NCI-H526 treated with DMSO at 0.1 percent for 48 hours (cell line): ENCODE measurements at regions not wholly inside any gene's neighbourhood (a gene's known extent, or its start where the extent isn't known, plus 50 kb on each side); places are given as distances from the start of the nearest gene placed in this dataset.
"Not testable (repeated sequence)": the region's sequence is repeated elsewhere in the genome, so short reads cannot be mapped to it uniquely, and the experiment has no call there.

ENCODE experiments used
- DNase-seq: peaks from one replicate; lab custom pipeline; 2025; lab: John Stamatoyannopoulos, UW

GRCh38 chr6:21772477-21772876 is 178.9 kb downstream of the SOX4 start:
- DNase-seq = no peak

- DNase-seq = no peak
Measured at GRCh38 chr6:21772884-21773575, 179.5 kb downstream of the SOX4 start.

- DNase-seq = no peak
Measured at GRCh38 chr6:21773576-21773968, 180.0 kb downstream of the SOX4 start.

GRCh38 chr6:21777846-21778245 is 184.3 kb downstream of the SOX4 start:
- no peak for DNase-seq

GRCh38 chr6:21780141-21780540 is 186.6 kb downstream of the SOX4 start:
- no peak for DNase-seq

- DNase-seq = no peak
Measured at GRCh38 chr6:21780679-21781078, 187.1 kb downstream of the SOX4 start.

GRCh38 chr6:21781128-21781527 is 187.6 kb downstream of the SOX4 start:
- no peak for DNase-seq

GRCh38 chr6:21785164-21785563 is 191.6 kb downstream of the SOX4 start:
- no peak for DNase-seq

GRCh38 chr6:21791056-21791455 is 197.5 kb downstream of the SOX4 start:
- DNase-seq = no peak

- DNase-seq = no peak
Measured at GRCh38 chr6:21791581-21791980, 198.0 kb downstream of the SOX4 start.

- DNase-seq = no peak
Measured at GRCh38 chr6:21792177-21792576, 198.6 kb downstream of the SOX4 start.

GRCh38 chr6:21796979-21797378 is 203.4 kb downstream of the SOX4 start:
- DNase-seq = not testable (repeated sequence)

- DNase-seq = no peak
Measured at GRCh38 chr6:21798468-21798867, 204.9 kb downstream of the SOX4 start.

- DNase-seq = no peak
Measured at GRCh38 chr6:21800330-21800729, 206.8 kb downstream of the SOX4 start.

- no peak for DNase-seq
Measured at GRCh38 chr6:21800948-21801438, 207.4 kb downstream of the SOX4 start.

- DNase-seq = no peak
Measured at GRCh38 chr6:21801446-21802174, 208.1 kb downstream of the SOX4 start.

- no peak for DNase-seq
Measured at GRCh38 chr6:21802175-21802822, 208.7 kb downstream of the SOX4 start.

- no peak for DNase-seq
Measured at GRCh38 chr6:21804941-21805610, 211.5 kb downstream of the SOX4 start.

- no peak for DNase-seq
Measured at GRCh38 chr6:21807299-21808044, 213.9 kb downstream of the SOX4 start.

- no peak for DNase-seq
Measured at GRCh38 chr6:21808045-21808470, 214.5 kb downstream of the SOX4 start.

- no peak for DNase-seq
Measured at GRCh38 chr6:21808551-21809242, 215.1 kb downstream of the SOX4 start.
